DMS53 treated with DMSO at 0.1 percent for 48 hours (cell line): ENCODE measurements at regions not wholly inside any gene's neighbourhood (a gene's known extent, or its start where the extent isn't known, plus 50 kb on each side); places are given as distances from the start of the nearest gene placed in this dataset.

ENCODE experiments used
- DNase-seq: peaks from one replicate; lab custom pipeline; 2025; ENCODE audit not compliant: unreplicated experiment; lab: John Stamatoyannopoulos, UW

DNA sequence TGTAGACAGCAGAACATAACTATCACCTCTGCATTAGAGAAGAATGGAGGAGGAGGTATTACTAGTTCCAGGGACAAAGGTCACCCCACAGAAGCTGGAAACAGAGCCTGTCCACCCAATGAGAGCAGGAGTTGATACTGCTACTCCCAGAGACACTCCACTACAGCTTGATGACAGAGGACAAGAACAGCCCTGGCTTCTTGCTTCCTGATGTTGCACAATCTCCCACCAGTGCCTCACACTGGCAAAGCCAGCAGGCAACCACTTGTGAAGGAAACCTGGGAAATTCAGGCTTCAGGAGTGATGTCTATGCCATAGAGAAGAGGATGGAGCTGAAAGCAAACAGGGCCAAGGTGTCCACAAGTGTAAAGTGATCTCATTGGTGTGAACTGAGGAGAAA lies 78.0 kb upstream of the POU1F1 start:
- no peak for DNase-seq

- no peak for DNase-seq
Observed at GRCh38 chr3:87351937-87352336, 75.6 kb upstream of the POU1F1 start.

DNA sequence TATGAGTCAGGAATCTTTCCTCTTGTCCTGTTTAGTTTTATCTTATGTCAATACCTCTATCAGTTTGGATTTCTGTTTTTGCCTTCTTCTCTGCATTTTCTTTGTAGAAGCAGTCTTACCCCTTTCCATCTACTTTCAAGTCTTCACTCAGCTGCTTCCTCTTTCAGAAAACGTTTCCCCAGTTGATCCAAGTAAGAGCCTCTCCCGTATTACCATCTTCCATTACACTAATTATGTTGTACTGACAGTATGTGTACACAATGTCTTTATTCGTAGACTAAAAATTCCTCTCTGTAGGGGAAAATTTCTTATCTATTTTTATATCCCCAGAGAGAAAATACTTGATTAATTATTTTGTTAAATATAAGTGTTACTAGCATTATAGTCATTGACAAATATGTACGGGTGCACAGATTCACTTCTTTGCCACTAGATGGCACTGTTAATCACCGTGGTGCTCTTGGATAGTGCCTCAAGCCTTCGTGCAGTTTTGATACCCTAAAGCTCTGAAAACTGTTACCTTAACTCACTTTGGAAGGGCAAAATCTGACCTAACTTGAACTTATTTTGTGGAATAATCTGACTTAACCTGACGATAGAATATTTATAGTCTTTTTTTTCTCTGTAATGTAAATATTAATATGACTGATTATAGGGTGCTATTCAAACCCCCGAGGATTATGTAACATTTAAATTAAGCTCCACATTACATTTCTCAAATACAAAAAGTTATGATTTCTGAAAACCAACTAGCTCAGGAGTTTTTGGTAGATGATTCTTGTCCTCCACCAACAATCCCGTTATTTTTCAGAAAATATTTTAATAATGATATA lies 74.2 kb upstream of the POU1F1 start:
- peak; percentile 31 for DNase-seq

GRCh38 chr3:87349833-87350232 lies 73.4 kb upstream of the POU1F1 start:
- no peak for DNase-seq

DNA sequence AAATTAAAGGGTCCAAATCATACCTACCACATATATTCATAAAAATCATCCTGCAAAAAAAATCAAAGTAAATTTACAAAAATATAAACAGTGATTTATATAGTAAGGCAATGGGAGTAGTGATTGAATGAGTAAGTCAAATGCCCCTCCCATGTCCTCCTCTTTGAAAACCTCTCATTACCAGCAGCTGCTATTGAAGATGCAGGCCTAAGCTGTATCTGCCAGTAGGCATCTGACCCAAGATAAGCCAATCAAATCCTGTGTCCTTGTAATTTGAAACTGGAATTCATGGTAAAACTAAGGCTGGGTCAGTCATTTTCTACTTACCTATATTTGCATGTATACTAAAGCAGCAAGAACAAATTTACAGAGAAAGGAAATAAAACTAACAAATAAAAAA lies 60.4 kb upstream of the POU1F1 start:
- no peak for DNase-seq

GRCh38 chr3:87335931-87336330 lies 59.5 kb upstream of the POU1F1 start:
- DNase-seq, result no peak

GRCh38 chr3:87333393-87333892 lies 57.1 kb upstream of the POU1F1 start:
- DNase-seq, result peak; percentile 46

- no peak for DNase-seq
Observed at GRCh38 chr3:87332789-87333188, 56.4 kb upstream of the POU1F1 start.

DNA sequence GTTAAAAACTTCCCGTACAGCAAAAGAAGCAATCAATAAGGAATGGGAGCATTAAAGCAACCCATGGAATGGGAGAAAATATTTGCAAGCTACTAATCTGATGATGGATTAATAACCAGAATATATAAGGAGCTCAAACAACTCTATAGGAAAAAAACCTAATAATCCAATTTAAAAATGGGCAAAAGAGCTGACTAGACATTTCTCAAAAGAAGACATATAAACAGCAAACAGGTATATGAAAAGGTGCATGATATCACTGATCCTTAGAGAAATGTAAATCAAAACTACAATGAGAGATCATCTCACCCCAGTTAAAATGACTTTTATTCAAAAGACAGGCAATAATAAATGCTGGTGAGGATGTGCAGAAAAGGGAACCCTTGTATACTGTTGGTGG lies 52.7 kb upstream of the POU1F1 start:
- no peak for DNase-seq
